H1 (cell line): ENCODE measurements at regions not wholly inside any gene's neighbourhood (a gene's known extent, or its start where the extent isn't known, plus 50 kb on each side); places are given as distances from the start of the nearest gene placed in this dataset.

Experiments used
- CTCF ChIA-PET: fragments of 300-600 bp; sonication (Branson Sonifier 250); formaldehyde crosslinking; loops from one replicate; lab custom pipeline; 2021; ENCODE audit not compliant: partially characterized antibody; lab: Charles Lee
- POLR2A ChIA-PET: fragments of 300-600 bp; sonication (Branson Sonifier 250); formaldehyde crosslinking; loops from one replicate; lab custom pipeline; 2021; ENCODE audit warnings: inconsistent platforms; ENCODE audit not compliant: partially characterized antibody; lab: Charles Lee
- DNase-seq, 2 experiments: peaks; one replicate each; pipeline versions ENCODE4 v3.0.0 to v3.0.0-alpha.2; 2010 to 2022; ENCODE audit warnings: low spot score in 2 of 2, low read depth in 1 of 2, mixed read lengths in 1 of 2
- FAIRE-seq: peaks from 2 replicates; lab custom pipeline; 2011; peaks lifted over from hg19 to GRCh38; lab: Jason Lieb, UNC
- H2AFZ ChIP-seq: 2 replicates; pipeline ENCODE4 v1.8.1; 2012; ENCODE audit warnings: low read length, inconsistent platforms
- H2AK5ac ChIP-seq: 2 replicates; pipeline ENCODE4 v1.6.1; 2013; ENCODE audit warnings: low read depth, low read length
- H2BK120ac ChIP-seq: replicated peaks from 2 replicates; pipeline ENCODE3; 2013; ENCODE audit warnings: low read depth, low read length, inconsistent platforms
- H2BK12ac ChIP-seq: 2 replicates; pipeline ENCODE4 v1.6.1; 2013; ENCODE audit warnings: low read depth, low read length
- H2BK15ac ChIP-seq: 2 replicates; pipeline ENCODE4 v1.6.1; 2013; ENCODE audit warnings: low read length
- H2BK20ac ChIP-seq: 2 replicates; pipeline ENCODE4 v1.6.1; 2013; ENCODE audit warnings: low read length
- H2BK5ac ChIP-seq: 2 replicates; pipeline ENCODE4 v1.6.1; 2013; ENCODE audit warnings: low read depth, low read length
- H3K14ac ChIP-seq: 2 replicates; pipeline ENCODE4 v1.6.1; 2013; ENCODE audit warnings: inconsistent platforms; ENCODE audit not compliant: insufficient read length
- H3K18ac ChIP-seq: 2 replicates; pipeline ENCODE4 v1.6.1; 2013; ENCODE audit warnings: low read length; ENCODE audit errors: extremely low read depth
- H3K23ac ChIP-seq: 2 replicates; pipeline ENCODE4 v1.6.1; 2013; ENCODE audit warnings: inconsistent platforms; ENCODE audit not compliant: insufficient read length
- H3K23me2 ChIP-seq: 2 replicates; pipeline ENCODE4 v1.6.1; 2013; ENCODE audit warnings: low read depth, low read length
- H3K27ac ChIP-seq: 2 replicates; pipeline ENCODE4 v1.6.1; 2011; ENCODE audit warnings: low read depth, low read length, inconsistent platforms
- H3K27me3 ChIP-seq, 4 experiments: replicated peaks in 1 of 4; 1 replicate in 1 of 4; 2 replicates in 3 of 4; pipeline versions ENCODE4 v1.6.1 to v1.8.1; 2011 to 2013; ENCODE audit warnings: low read length in 3 of 4, mild to moderate bottlenecking in 3 of 4, inconsistent platforms in 2 of 4, mixed read lengths in 2 of 4, moderate library complexity in 1 of 4; ENCODE audit not compliant: control insufficient read depth in 3 of 4, insufficient read depth in 3 of 4; ENCODE audit errors: extremely low read depth in 1 of 4
- H3K36me3 ChIP-seq, 4 experiments: 2 replicates each; pipeline versions ENCODE4 v1.6.1 to v1.8.1; 2011 to 2013; ENCODE audit warnings: mild to moderate bottlenecking in 4 of 4, low read length in 3 of 4, moderate library complexity in 2 of 4, control low read depth in 1 of 4, inconsistent platforms in 1 of 4; ENCODE audit not compliant: insufficient read depth in 4 of 4, control insufficient read depth in 2 of 4
- H3K4ac ChIP-seq: replicated peaks from 2 replicates; pipeline ENCODE3; 2013; ENCODE audit warnings: low read length, low read depth, mixed read lengths, inconsistent platforms; ENCODE audit not compliant: insufficient read length
- H3K4me1 ChIP-seq, 4 experiments: replicated peaks in 1 of 4; 1 replicate in 1 of 4; 2 replicates in 3 of 4; pipeline versions ENCODE4 v1.6.1 to v1.8.1; 2011 to 2013; ENCODE audit warnings: low read length in 3 of 4, inconsistent platforms in 2 of 4, mixed read lengths in 1 of 4; ENCODE audit not compliant: insufficient read depth in 4 of 4, control insufficient read depth in 3 of 4
- H3K4me2 ChIP-seq, 2 experiments: 2 replicates each; pipeline versions ENCODE4 v1.6.1 to v1.8.1; 2011 to 2013; ENCODE audit warnings: low read depth in 2 of 2, low read length in 2 of 2, control low read depth in 1 of 2, inconsistent platforms in 1 of 2, mild to moderate bottlenecking in 1 of 2; ENCODE audit not compliant: insufficient read depth in 1 of 2
- H3K4me3 ChIP-seq, 4 experiments: fragments of 200-600, 300-600 bp in 1 of 4; sonication (generic), shearing (Covaris generic), sonication (Bioruptor Twin) in 1 of 4; 2 replicates each; pipeline versions ENCODE4 v1.5.1 to v1.8.1; 2011 to 2016; ENCODE audit warnings: low read length in 4 of 4, low read depth in 3 of 4, control low read depth in 2 of 4, inconsistent platforms in 2 of 4, mild to moderate bottlenecking in 2 of 4, mixed read lengths in 1 of 4, moderate library complexity in 1 of 4; ENCODE audit not compliant: insufficient read depth in 2 of 4; ENCODE audit errors: extremely low read depth in 1 of 4
- H3K56ac ChIP-seq: replicated peaks from 2 replicates; pipeline ENCODE3; 2013; ENCODE audit warnings: low read depth, mild to moderate bottlenecking, mixed read lengths, low read length, inconsistent platforms; ENCODE audit not compliant: insufficient read length
- H3K79me1 ChIP-seq: 2 replicates; pipeline ENCODE4 v1.6.1; 2013; ENCODE audit warnings: low read depth, low read length, control low read depth
- H3K79me2 ChIP-seq, 2 experiments: 2 replicates each; pipeline versions ENCODE4 v1.6.1 to v1.8.1; 2012 to 2013; ENCODE audit warnings: low read length in 2 of 2, mild to moderate bottlenecking in 2 of 2, inconsistent platforms in 1 of 2; ENCODE audit not compliant: insufficient read depth in 2 of 2, control insufficient read depth in 1 of 2
- H3K9ac ChIP-seq, 4 experiments: replicated peaks in 1 of 4; 1 replicate in 1 of 4; 2 replicates in 3 of 4; pipeline versions ENCODE4 v1.6.1 to v1.8.1; 2011 to 2013; ENCODE audit warnings: low read depth in 3 of 4, low read length in 3 of 4, control low read depth in 2 of 4, mild to moderate bottlenecking in 2 of 4, moderate library complexity in 2 of 4, inconsistent platforms in 1 of 4; ENCODE audit errors: extremely low read depth in 1 of 4
- H3K9me3 ChIP-seq, 2 experiments: 2 replicates each; pipeline versions ENCODE4 v1.6.1 to v1.8.1; 2012 to 2013; ENCODE audit warnings: mild to moderate bottlenecking in 2 of 2, moderate library complexity in 2 of 2, control low read depth in 1 of 2, inconsistent platforms in 1 of 2, low read depth in 1 of 2, low read length in 1 of 2, mixed read lengths in 1 of 2; ENCODE audit not compliant: insufficient read depth in 2 of 2
- H4K20me1 ChIP-seq, 2 experiments: replicated peaks in 1 of 2; 2 replicates each; pipeline versions ENCODE3 to v1.8.1; 2011 to 2013; ENCODE audit warnings: inconsistent platforms in 2 of 2, low read length in 2 of 2, mild to moderate bottlenecking in 1 of 2; ENCODE audit not compliant: insufficient read depth in 2 of 2, control insufficient read depth in 1 of 2
- H4K5ac ChIP-seq: 2 replicates; pipeline ENCODE4 v1.6.1; 2013; ENCODE audit warnings: low read length, low read depth, mixed read lengths, inconsistent platforms; ENCODE audit not compliant: insufficient read length
- H4K8ac ChIP-seq: 2 replicates; pipeline ENCODE4 v1.8.0; 2013; ENCODE audit warnings: mild to moderate bottlenecking, moderate library complexity, low read length, inconsistent platforms; ENCODE audit not compliant: insufficient read depth; ENCODE audit errors: extremely low read depth
- H4K91ac ChIP-seq: replicated peaks from 2 replicates; pipeline ENCODE3; 2013; ENCODE audit warnings: low read length, mixed read lengths, inconsistent platforms; ENCODE audit not compliant: insufficient read length
- ATF3 ChIP-seq: IDR thresholded peaks from 2 replicates; pipeline ENCODE4 v1.6.1; 2011; ENCODE audit warnings: low read depth, mild to moderate bottlenecking, low read length; ENCODE audit not compliant: insufficient read depth
- CTCF ChIP-seq, 3 experiments: IDR thresholded peaks; 1 replicate in 2 of 3; 2 replicates in 1 of 3; pipeline versions ENCODE4 v1.5.1 to v1.6.1; 2011; ENCODE audit warnings: low read length in 3 of 3, mild to moderate bottlenecking in 3 of 3, inconsistent platforms in 2 of 3, low read depth in 1 of 3, moderate library complexity in 1 of 3; ENCODE audit not compliant: insufficient read depth in 1 of 3; ENCODE audit errors: control extremely low read depth in 1 of 3
- GABPA ChIP-seq: IDR thresholded peaks from 2 replicates; pipeline ENCODE4 v1.6.1; 2011; ENCODE audit warnings: mild to moderate bottlenecking, low read length, moderate library complexity, borderline replicate concordance; ENCODE audit not compliant: insufficient read depth
- RAD21 ChIP-seq, 2 experiments: IDR thresholded peaks in 1 of 2; conservative IDR thresholded peaks in 1 of 2; 2 replicates each; pipeline ENCODE4 v1.6.1; 2011; ENCODE audit warnings: low read depth in 2 of 2, low read length in 2 of 2, improper control_type of control experiment in 1 of 2, inconsistent platforms in 1 of 2, mild to moderate bottlenecking in 1 of 2, moderate library complexity in 1 of 2
- USF2 ChIP-seq: IDR thresholded peaks from 2 replicates; pipeline ENCODE4 v1.6.1; 2011; ENCODE audit warnings: low read length, improper control_type of control experiment
- WGBS, 2 experiments: shearing (Covaris generic) in 1 of 2; methylation state at CpG; one replicate each; pipeline versions ENCODE4 v1.1.6 to v1.1.7; 2013 to 2015; ENCODE audit warnings: low lambda C conversion rate in 2 of 2, mixed read lengths in 2 of 2, inconsistent platforms in 1 of 2, low coverage in 1 of 2, missing lambda C conversion rate in 1 of 2; ENCODE audit not compliant: insufficient replicate concordance in 2 of 2, insufficient coverage in 1 of 2, insufficient read length in 1 of 2; ENCODE audit errors: extremely low coverage in 1 of 2, missing lambda C conversion rate in 1 of 2; 5-methylcytosine and 5-hydroxymethylcytosine counted together

- H3K9me3 ChIP-seq = no peaks in the 10 kb centered on the region
- no peak overlapping the region for H3K9ac ChIP-seq
- H3K27me3 ChIP-seq = no peaks in the 10 kb centered on the region; a peak in 1 of 7 replicates
- H3K23ac ChIP-seq = no peak overlapping the region
- no peaks in the 10 kb centered on the region for H4K20me1 ChIP-seq
- no peak overlapping the region for H3K4me3 ChIP-seq
- DNase-seq (no peak), FAIRE-seq (no peak)
- no peaks in the 10 kb centered on the region for H3K79me2 ChIP-seq
- TF ChIP-seq GABPA (no peak), RAD21 (IDR thresholded peaks at IDR 0.05 in 1 of 2, conservative IDR thresholded peaks at IDR 0.05 in 1 of 2; ENCODE audit: low read depth in 2 of 2, low read length in 2 of 2) (peak in 1 of 2 experiments; percentile 54), USF2 (no peak), CTCF (IDR thresholded peaks at IDR 0.05; ENCODE audit: control extremely low read depth in 1 of 3, insufficient read depth in 1 of 3, low read depth in 1 of 3, low read length in 3 of 3) (peak in 1 of 3 experiments; percentile 13; a peak in 2 of 4 replicates), ATF3 (no peak)
- no peak overlapping the region for H2BK120ac ChIP-seq
- WGBS, 2 experiments = 78% methylated on average over 5 of the region's 5 CpGs; no CpG with 5 or more reads in 1 of the 2 experiments
- no peak overlapping the region for H3K27ac ChIP-seq
- H3K56ac ChIP-seq = no peak overlapping the region
- no peaks in the 10 kb centered on the region for H3K79me1 ChIP-seq
- H3K18ac ChIP-seq = no peak overlapping the region
- CTCF ChIA-PET = interaction anchor here (0.6 to 3.5 kb wide), 15 partner anchors 8 to 708 kb away, joined by 3 to 23 read pairs (median 4); no protein-coding TSS in a partner anchor
- no peak overlapping the region for H2BK15ac ChIP-seq
- POLR2A ChIA-PET = no interaction called here
- H4K91ac ChIP-seq = no peak overlapping the region
- no peak overlapping the region for H4K5ac ChIP-seq
- H2BK5ac ChIP-seq = no peak overlapping the region
- no peak overlapping the region; the same call in 1 of the 2 replicates for H2AFZ ChIP-seq
- H3K14ac ChIP-seq = no peak overlapping the region
- H3K4ac ChIP-seq = no peak overlapping the region
- no peaks in the 10 kb centered on the region for H3K36me3 ChIP-seq
- no peak overlapping the region for H2BK12ac ChIP-seq
- no peak overlapping the region for H2AK5ac ChIP-seq
- no peaks in the 10 kb centered on the region for H3K23me2 ChIP-seq
- no peak overlapping the region for H3K4me2 ChIP-seq
- H4K8ac ChIP-seq = no peak overlapping the region
- H2BK20ac ChIP-seq = no peak overlapping the region
- peaks cover 0 to 2% (median under 1%) of the 10 kb centered on the region in 4 experiments; a peak in 3 of 7 replicates for H3K4me1 ChIP-seq
These were observed 259.3 kb downstream of the SNX13 start for GRCh38 chr7:17680943-17681351.
